Right cardiac atrium (tissue), 5 donors: ENCODE measurements at regions not wholly inside any gene's neighbourhood (a gene's known extent, or its start where the extent isn't known, plus 50 kb on each side); places are given as distances from the start of the nearest gene placed in this dataset.

Source experiments
- ATAC-seq, 2 donors: fragments of 200-7000 bp; cut with Tn5 transposase; one replicate each; pipeline versions ENCODE4 v1.8.0 to v1.9.1; 2020; ENCODE audit warnings: moderate library complexity in 2 of 2, mild to moderate bottlenecking in 1 of 2
- DNase-seq, 3 donors: peaks; one replicate each; pipeline ENCODE4 v3.0.0-alpha.2; 2020
- H3K27ac ChIP-seq: one replicate; pipeline ENCODE4 v1.5.1; 2013; ENCODE audit warnings: mild to moderate bottlenecking, low read length, control low read depth, moderate library complexity
- H3K27me3 ChIP-seq: one replicate; pipeline ENCODE4 v1.6.1; 2013; ENCODE audit not compliant: control insufficient read depth, insufficient read depth
- H3K4me1 ChIP-seq: one replicate; pipeline ENCODE4 v1.6.1; 2013; ENCODE audit warnings: low read length; ENCODE audit not compliant: control insufficient read depth, insufficient read depth
- H3K4me3 ChIP-seq: one replicate; pipeline ENCODE4 v1.5.1; 2013; ENCODE audit warnings: low read length, control low read depth
- H3K9me3 ChIP-seq: one replicate; pipeline ENCODE4 v1.6.1; 2013; ENCODE audit warnings: low read length; ENCODE audit not compliant: control insufficient read depth
- WGBS: extraction: QIAGEN DNeasy Blood & Tissue Kit; methylation state at CpG from one replicate; pipeline ENCODE4 v1.1.7; 2013; 5-methylcytosine and 5-hydroxymethylcytosine counted together
- intact Hi-C, 4 donors: fragments of 100-400 bp; cut with DNase I; formaldehyde crosslinking; loops; one replicate each; pipeline versions ENCODE4 v1.11.0 to v1.14.0; 2022 to 2023
- donor health status: healthy with polysubstance abuse.
- donor health status: DM: no; HTN: yes; CAD: no.
- donor health status: DM: no; HTN: no; CAD: no.
- donor health status: DM: no; HTN: yes; CAD: no; lungs with severe emphysema.
- donor health status: DM: yes; HTN: yes; CAD: no.

GRCh38 chr3:65303431-65303830 is 615.6 kb upstream of the ADAMTS9 start:
- no peaks in the 10 kb centered on the region for H3K27me3 ChIP-seq
- intact Hi-C loops, result no loop called here
- DNase-seq, result no peak
- no peaks in the 10 kb centered on the region for H3K4me1 ChIP-seq
- H3K9me3 ChIP-seq, result no peaks in the 10 kb centered on the region
- no peak for ATAC-seq
- WGBS, result 83% methylated on average over 6 of the region's 6 CpGs
- no peak overlapping the region for H3K4me3 ChIP-seq
- H3K27ac ChIP-seq, result no peak overlapping the region

GRCh38 chr3:65291448-65292125 is 603.8 kb upstream of the ADAMTS9 start:
- no peak overlapping the region for H3K27ac ChIP-seq
- DNase-seq, result no peak
- no peaks in the 10 kb centered on the region for H3K27me3 ChIP-seq
- no peak for ATAC-seq
- H3K9me3 ChIP-seq, result no peaks in the 10 kb centered on the region
- 76% methylated on average over 4 of the region's 4 CpGs for WGBS
- no peaks in the 10 kb centered on the region for H3K4me1 ChIP-seq
- intact Hi-C loops, result no loop called here
- H3K4me3 ChIP-seq, result no peak overlapping the region

DNA sequence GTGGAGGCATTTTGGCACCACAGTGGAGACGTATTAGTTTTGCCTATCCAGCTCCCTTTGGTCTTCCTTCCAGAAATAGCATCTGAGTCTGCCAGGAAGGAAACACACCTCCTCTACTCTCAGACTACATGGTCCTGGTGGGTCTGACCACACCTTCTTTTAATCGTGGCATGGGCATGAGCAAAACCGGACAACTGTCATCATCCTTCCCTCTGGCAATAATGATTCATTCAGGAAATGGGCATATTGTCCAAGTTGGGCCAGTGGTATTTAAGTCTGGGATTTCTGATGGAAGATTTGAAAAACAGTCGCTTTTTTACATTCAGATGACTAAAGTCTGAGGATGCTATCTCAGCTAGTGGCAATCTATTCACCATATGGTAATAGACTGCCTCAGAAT is 601.0 kb upstream of the ADAMTS9 start:
- H3K9me3 ChIP-seq, result no peaks in the 10 kb centered on the region
- no peaks in the 10 kb centered on the region for H3K4me1 ChIP-seq
- no peak for DNase-seq
- 71% methylated on average over 4 of the region's 4 CpGs for WGBS
- H3K27me3 ChIP-seq, result no peaks in the 10 kb centered on the region
- H3K27ac ChIP-seq, result no peak overlapping the region
- intact Hi-C loops, result no loop called here
- no peak overlapping the region for H3K4me3 ChIP-seq
- no peak for ATAC-seq

GRCh38 chr3:65285956-65286355 is 598.2 kb upstream of the ADAMTS9 start:
- Histone ChIP-seq H3K27me3 (no peaks in the 10 kb centered on the region), H3K4me1 (no peaks in the 10 kb centered on the region), H3K4me3 (no peak overlapping the region), H3K9me3 (no peaks in the 10 kb centered on the region), H3K27ac (no peak overlapping the region)
- ATAC-seq (no peak), DNase-seq (no peak)
- intact Hi-C loops, result no loop called here
- 93% methylated on average over 2 of the region's 2 CpGs for WGBS

DNA sequence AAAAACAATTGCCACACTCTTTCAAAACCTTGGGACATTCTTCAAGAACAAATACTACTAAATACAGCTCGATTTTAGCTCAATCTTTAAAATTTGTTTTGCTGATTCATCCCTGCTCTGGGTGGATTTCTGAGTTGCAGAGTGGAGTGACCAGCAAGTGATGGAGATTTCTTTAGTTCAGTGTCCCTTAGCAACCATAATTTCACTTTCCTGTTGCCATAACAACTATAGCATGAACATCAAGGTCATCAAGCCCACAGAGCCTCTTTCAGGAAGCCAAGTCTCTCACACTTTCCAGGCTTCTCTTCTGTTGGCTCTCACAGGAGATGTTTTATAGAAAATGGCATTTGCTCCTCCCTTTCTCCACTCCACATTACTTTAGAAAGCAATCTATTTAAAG is 597.2 kb upstream of the ADAMTS9 start:
- H3K27me3 ChIP-seq, result no peaks in the 10 kb centered on the region
- H3K9me3 ChIP-seq, result no peaks in the 10 kb centered on the region

GRCh38 chr3:65284546-65284945 is 596.7 kb upstream of the ADAMTS9 start:
- no peak for DNase-seq
- WGBS, result 80% methylated on average over 6 of the region's 6 CpGs
- Histone ChIP-seq H3K4me1 (no peaks in the 10 kb centered on the region), H3K27ac (no peak overlapping the region), H3K27me3 (no peaks in the 10 kb centered on the region), H3K4me3 (no peak overlapping the region), H3K9me3 (no peaks in the 10 kb centered on the region)
- intact Hi-C loops, result no loop called here
- ATAC-seq, result no peak

More for the DNA sequence above, 597.2 kb upstream of the ADAMTS9 start:
- 42% methylated on average over 1 of the region's 1 CpG for WGBS
- ATAC-seq (no peak), DNase-seq (no peak)
- intact Hi-C loops, result no loop called here
- Histone ChIP-seq H3K4me1 (no peaks in the 10 kb centered on the region), H3K4me3 (no peak overlapping the region), H3K27ac (no peak overlapping the region)

- WGBS, result 53% methylated on average over 6 of the region's 6 CpGs
- intact Hi-C loops, result no loop called here
- H3K27ac ChIP-seq, result no peak overlapping the region
Measured at GRCh38 chr3:65279225-65279782, 591.5 kb upstream of the ADAMTS9 start.

GRCh38 chr3:65277798-65278197 is 590.0 kb upstream of the ADAMTS9 start:
- no peaks in the 10 kb centered on the region for H3K9me3 ChIP-seq
- 75% methylated on average over 2 of the region's 2 CpGs for WGBS
- ATAC-seq (no peak), DNase-seq (no peak)
- no peak overlapping the region for H3K4me3 ChIP-seq
- H3K27me3 ChIP-seq, result no peaks in the 10 kb centered on the region
- H3K27ac ChIP-seq, result no peak overlapping the region
- H3K4me1 ChIP-seq, result peaks cover 2% of the 10 kb centered on the region
- intact Hi-C loops, result no loop called here

More at GRCh38 chr3:65279225-65279782, 591.5 kb upstream of the ADAMTS9 start:
- DNase-seq (no peak), ATAC-seq (no peak)
- Histone ChIP-seq H3K4me1 (peaks cover 2% of the 10 kb centered on the region), H3K4me3 (no peak overlapping the region), H3K9me3 (no peaks in the 10 kb centered on the region), H3K27me3 (no peaks in the 10 kb centered on the region)

DNA sequence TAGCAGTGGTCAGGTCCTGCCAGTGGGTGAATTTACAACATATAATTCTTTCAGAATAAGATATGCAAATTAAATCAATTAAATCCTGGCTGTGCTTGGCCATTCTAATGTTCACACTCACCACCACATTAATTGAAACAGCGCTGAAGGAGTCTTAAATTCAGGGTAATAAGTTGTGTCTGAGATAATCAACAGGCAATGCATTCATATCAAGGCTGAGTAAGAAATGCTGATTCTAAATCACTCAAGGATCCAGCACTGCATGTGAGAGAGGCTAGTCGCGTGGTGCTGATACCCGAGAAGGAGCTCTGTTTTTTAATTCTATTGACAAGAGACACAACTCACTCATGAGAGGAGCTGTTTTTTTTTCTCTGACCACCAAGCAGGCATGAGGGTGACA is 588.8 kb upstream of the ADAMTS9 start:
- 54% methylated on average over 4 of the region's 4 CpGs for WGBS
- intact Hi-C loops, result no loop called here
- DNase-seq (no peak), ATAC-seq (no peak)
- Histone ChIP-seq H3K4me3 (no peak overlapping the region), H3K27me3 (no peaks in the 10 kb centered on the region), H3K9me3 (no peaks in the 10 kb centered on the region), H3K27ac (no peak overlapping the region), H3K4me1 (peaks cover 2% of the 10 kb centered on the region)

DNA sequence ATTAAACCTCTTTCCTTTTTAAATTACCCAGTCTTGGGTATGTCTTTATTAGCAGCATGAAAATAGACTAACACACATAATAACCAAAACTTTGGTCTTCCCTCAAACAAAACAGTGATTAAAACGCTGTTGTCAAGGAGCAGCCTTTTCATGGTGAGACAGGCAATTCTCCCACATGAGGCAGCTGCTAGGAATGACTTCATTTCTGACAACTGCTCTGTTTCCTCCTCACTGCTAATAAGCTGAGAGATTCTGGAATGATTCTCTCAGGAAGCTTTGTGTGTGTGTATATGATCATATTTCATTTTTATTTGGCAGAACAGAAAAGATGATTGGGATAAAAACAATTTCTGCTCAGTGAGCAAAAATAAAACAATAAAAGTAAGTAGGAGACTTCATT is 580.6 kb upstream of the ADAMTS9 start:
- Histone ChIP-seq H3K9me3 (no peaks in the 10 kb centered on the region), H3K27ac (no peak overlapping the region), H3K4me1 (no peaks in the 10 kb centered on the region), H3K4me3 (no peak overlapping the region), H3K27me3 (no peaks in the 10 kb centered on the region)
- no peak for ATAC-seq
- intact Hi-C loops, result no loop called here
- DNase-seq, result no peak
- 45% methylated on average over 1 of the region's 1 CpG for WGBS

GRCh38 chr3:65265942-65266590 is 578.3 kb upstream of the ADAMTS9 start:
- no peak overlapping the region for H3K4me3 ChIP-seq
- no peaks in the 10 kb centered on the region for H3K9me3 ChIP-seq
- no peaks in the 10 kb centered on the region for H3K27me3 ChIP-seq
- H3K4me1 ChIP-seq, result no peaks in the 10 kb centered on the region
- DNase-seq (no peak), ATAC-seq (no peak)
- no peak overlapping the region for H3K27ac ChIP-seq
- intact Hi-C loops, result no loop called here
- 61% methylated on average over 4 of the region's 4 CpGs for WGBS
